Stimulated activated CD4-positive, alpha-beta T cell treated with anti-CD3 and anti-CD28 coated beads, Interleukin-1b, Interleukin-23, amount 100 ng/mL, for 48 hours (primary cell): ENCODE measurements at regions not wholly inside any gene's neighbourhood (a gene's known extent, or its start where the extent isn't known, plus 50 kb on each side); places are given as distances from the start of the nearest gene placed in this dataset.
"Not testable (repeated sequence)": the region's sequence is repeated elsewhere in the genome, so short reads cannot be mapped to it uniquely, and the experiment has no call there.

Source experiments
- DNase-seq: peaks from one replicate; pipeline ENCODE4 v3.0.0-alpha.2; 2020

GRCh38 chr14:71399057-71399487 lies 491.8 kb downstream of the PCNX1 start:
- DNase-seq, result no peak

- no peak for DNase-seq
Measured at GRCh38 chr14:71400871-71401321, 493.6 kb downstream of the PCNX1 start.

GRCh38 chr14:71402415-71402814 lies 495.2 kb downstream of the PCNX1 start:
- not testable (repeated sequence) for DNase-seq

- peak; percentile 14 for DNase-seq
Measured at GRCh38 chr14:71403656-71404055, 496.4 kb downstream of the PCNX1 start.

- no peak for DNase-seq
Measured at GRCh38 chr14:71405676-71406075, 498.4 kb downstream of the PCNX1 start.

- no peak for DNase-seq
Measured at GRCh38 chr14:71408362-71409030, 501.2 kb downstream of the PCNX1 start.

GRCh38 chr14:71410578-71411284 lies 503.5 kb downstream of the PCNX1 start:
- DNase-seq, result no peak

- no peak for DNase-seq
Measured at GRCh38 chr14:71411285-71411595, 504.0 kb downstream of the PCNX1 start.

GRCh38 chr14:71411738-71412137 lies 504.5 kb downstream of the PCNX1 start:
- DNase-seq, result no peak

GRCh38 chr14:71414631-71415403 lies 507.6 kb downstream of the PCNX1 start:
- DNase-seq, result no peak

GRCh38 chr14:71415404-71415690 lies 508.1 kb downstream of the PCNX1 start:
- no peak for DNase-seq

GRCh38 chr14:71416392-71416791 lies 509.1 kb downstream of the PCNX1 start:
- DNase-seq, result no peak

- no peak for DNase-seq
Measured at GRCh38 chr14:71418532-71419245, 511.4 kb downstream of the PCNX1 start.

GRCh38 chr14:71423481-71423880 lies 508.7 kb upstream of the RGS6 start:
- no peak for DNase-seq

GRCh38 chr14:71424941-71425340 lies 507.3 kb upstream of the RGS6 start:
- DNase-seq, result no peak

GRCh38 chr14:71426001-71426400 lies 506.2 kb upstream of the RGS6 start:
- no peak for DNase-seq

GRCh38 chr14:71429902-71430301 lies 502.3 kb upstream of the RGS6 start:
- no peak for DNase-seq

GRCh38 chr14:71430321-71430677 lies 501.9 kb upstream of the RGS6 start:
- no peak for DNase-seq

GRCh38 chr14:71430678-71431376 lies 501.4 kb upstream of the RGS6 start:
- DNase-seq, result no peak

- DNase-seq, result no peak
Measured at GRCh38 chr14:71432334-71433110, 499.7 kb upstream of the RGS6 start.

- DNase-seq, result no peak
Measured at GRCh38 chr14:71433303-71433702, 498.9 kb upstream of the RGS6 start.

GRCh38 chr14:71435641-71436040 lies 496.6 kb upstream of the RGS6 start:
- DNase-seq, result not testable (repeated sequence)
